HL-60 (cell line): ENCODE measurements at regions not wholly inside any gene's neighbourhood (a gene's known extent, or its start where the extent isn't known, plus 50 kb on each side); places are given as distances from the start of the nearest gene placed in this dataset.

Experiments
- DNase-seq, 2 experiments: peaks; one replicate each; pipeline ENCODE4 v3.0.0-alpha.2; 2010 to 2020; ENCODE audit warnings: low read depth in 1 of 2, low spot score in 1 of 2
- H3K27ac ChIP-seq: fragments of 250-450 bp; sonication (Bioruptor Pico); replicated peaks from 2 replicates; pipeline ENCODE4 v1.5.1; 2020; ENCODE audit warnings: mild to moderate bottlenecking, moderate library complexity
- H3K27me3 ChIP-seq: fragments of 250-450 bp; sonication (Bioruptor Pico); 2 replicates; pipeline ENCODE4 v1.5.1; 2021; ENCODE audit warnings: mild to moderate bottlenecking, moderate library complexity; ENCODE audit not compliant: insufficient read depth, poor library complexity, severe bottlenecking
- H3K4me3 ChIP-seq: replicated peaks from 2 replicates; pipeline ENCODE4 v1.5.1; 2011; ENCODE audit warnings: mild to moderate bottlenecking, control low read depth, low read length; ENCODE audit not compliant: insufficient read depth
- GABPA ChIP-seq: IDR thresholded peaks from 2 replicates; pipeline ENCODE4 v1.6.1; 2012; ENCODE audit warnings: low read depth
- POLR2AphosphoS5 ChIP-seq: IDR thresholded peaks from 2 replicates; pipeline ENCODE4 v1.6.1; 2012; ENCODE audit warnings: low read depth
- SPI1 ChIP-seq: IDR thresholded peaks from 2 replicates; pipeline ENCODE4 v1.6.1; 2012; ENCODE audit warnings: low read depth, mild to moderate bottlenecking, borderline replicate concordance
- TF ChIP-seq, protein P1 (sequence below): IDR thresholded peaks from 2 replicates; pipeline ENCODE4 v1.6.1; 2012; ENCODE audit warnings: low read depth; ENCODE audit not compliant: insufficient replicate concordance
- TF ChIP-seq, protein P2 (sequence below): IDR thresholded peaks from one replicate; pipeline ENCODE4 v1.5.1; 2011; ENCODE audit warnings: low read length, control low read depth, inconsistent platforms; ENCODE audit not compliant: insufficient read depth

DNA sequence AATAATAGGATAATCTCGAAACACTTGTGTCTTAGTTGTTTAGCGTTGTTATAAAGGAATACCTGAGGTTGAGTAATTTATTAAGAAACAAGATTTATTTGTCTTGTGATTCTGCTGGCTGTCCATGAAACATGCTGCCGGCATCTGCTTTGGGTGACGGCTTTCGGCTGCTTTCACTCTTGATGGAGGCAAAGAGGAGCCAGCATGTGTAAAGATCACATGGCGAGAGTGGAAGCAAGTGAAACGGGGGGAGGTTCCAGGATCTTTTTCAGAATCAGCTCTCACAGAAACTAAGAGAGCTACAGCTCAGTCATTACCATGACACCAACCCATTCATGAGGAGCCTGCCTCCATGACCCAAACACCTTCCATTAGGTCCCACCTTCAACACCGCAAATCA, 402.8 kb downstream of the CDC14C start:
- Histone ChIP-seq H3K4me3 (no peak overlapping the region), H3K27me3 (no peaks in the 10 kb centered on the region), H3K27ac (no peak overlapping the region)
- no peak for TF ChIP-seq POLR2AphosphoS5
- DNase-seq: no peak

DNA sequence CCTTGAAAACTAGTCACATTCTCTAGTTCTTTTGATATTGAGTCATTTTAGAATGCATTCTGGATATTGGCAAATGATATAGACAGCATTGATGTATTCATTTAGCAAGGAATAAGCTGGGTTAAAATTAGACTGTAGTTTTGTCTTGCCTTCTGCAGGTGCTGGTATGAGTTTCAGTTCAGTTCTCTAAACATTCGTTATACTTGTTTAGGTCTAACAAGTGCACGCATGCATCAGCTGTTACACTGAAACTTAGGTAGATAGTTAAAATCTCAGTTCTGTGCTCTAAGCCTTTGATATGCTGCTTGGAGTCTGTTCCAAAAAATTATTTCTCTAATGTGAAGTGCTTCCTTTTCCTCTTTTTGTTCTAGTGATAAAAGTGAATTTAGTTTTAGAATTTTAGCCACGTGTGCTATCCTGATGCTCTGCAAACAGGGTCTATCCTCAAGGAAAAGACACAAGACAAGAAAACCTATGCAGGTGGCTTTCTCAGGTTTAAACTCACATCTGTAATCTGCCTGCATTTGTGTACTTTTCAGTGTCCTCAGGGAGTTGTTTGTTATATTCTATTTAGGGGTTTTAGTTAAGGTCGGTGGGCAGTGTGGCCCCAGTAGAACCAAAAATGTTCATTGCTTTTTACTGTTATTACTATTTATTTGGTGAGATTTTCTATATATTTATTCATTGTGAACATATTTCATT, 409.0 kb downstream of the CDC14C start:
- no peak for DNase-seq
- TF ChIP-seq, protein P1, sequence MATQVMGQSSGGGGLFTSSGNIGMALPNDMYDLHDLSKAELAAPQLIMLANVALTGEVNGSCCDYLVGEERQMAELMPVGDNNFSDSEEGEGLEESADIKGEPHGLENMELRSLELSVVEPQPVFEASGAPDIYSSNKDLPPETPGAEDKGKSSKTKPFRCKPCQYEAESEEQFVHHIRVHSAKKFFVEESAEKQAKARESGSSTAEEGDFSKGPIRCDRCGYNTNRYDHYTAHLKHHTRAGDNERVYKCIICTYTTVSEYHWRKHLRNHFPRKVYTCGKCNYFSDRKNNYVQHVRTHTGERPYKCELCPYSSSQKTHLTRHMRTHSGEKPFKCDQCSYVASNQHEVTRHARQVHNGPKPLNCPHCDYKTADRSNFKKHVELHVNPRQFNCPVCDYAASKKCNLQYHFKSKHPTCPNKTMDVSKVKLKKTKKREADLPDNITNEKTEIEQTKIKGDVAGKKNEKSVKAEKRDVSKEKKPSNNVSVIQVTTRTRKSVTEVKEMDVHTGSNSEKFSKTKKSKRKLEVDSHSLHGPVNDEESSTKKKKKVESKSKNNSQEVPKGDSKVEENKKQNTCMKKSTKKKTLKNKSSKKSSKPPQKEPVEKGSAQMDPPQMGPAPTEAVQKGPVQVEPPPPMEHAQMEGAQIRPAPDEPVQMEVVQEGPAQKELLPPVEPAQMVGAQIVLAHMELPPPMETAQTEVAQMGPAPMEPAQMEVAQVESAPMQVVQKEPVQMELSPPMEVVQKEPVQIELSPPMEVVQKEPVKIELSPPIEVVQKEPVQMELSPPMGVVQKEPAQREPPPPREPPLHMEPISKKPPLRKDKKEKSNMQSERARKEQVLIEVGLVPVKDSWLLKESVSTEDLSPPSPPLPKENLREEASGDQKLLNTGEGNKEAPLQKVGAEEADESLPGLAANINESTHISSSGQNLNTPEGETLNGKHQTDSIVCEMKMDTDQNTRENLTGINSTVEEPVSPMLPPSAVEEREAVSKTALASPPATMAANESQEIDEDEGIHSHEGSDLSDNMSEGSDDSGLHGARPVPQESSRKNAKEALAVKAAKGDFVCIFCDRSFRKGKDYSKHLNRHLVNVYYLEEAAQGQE: no peak
- TF ChIP-seq GABPA (no peak), SPI1 (no peak), POLR2AphosphoS5 (no peak)
- TF ChIP-seq, protein P2, sequence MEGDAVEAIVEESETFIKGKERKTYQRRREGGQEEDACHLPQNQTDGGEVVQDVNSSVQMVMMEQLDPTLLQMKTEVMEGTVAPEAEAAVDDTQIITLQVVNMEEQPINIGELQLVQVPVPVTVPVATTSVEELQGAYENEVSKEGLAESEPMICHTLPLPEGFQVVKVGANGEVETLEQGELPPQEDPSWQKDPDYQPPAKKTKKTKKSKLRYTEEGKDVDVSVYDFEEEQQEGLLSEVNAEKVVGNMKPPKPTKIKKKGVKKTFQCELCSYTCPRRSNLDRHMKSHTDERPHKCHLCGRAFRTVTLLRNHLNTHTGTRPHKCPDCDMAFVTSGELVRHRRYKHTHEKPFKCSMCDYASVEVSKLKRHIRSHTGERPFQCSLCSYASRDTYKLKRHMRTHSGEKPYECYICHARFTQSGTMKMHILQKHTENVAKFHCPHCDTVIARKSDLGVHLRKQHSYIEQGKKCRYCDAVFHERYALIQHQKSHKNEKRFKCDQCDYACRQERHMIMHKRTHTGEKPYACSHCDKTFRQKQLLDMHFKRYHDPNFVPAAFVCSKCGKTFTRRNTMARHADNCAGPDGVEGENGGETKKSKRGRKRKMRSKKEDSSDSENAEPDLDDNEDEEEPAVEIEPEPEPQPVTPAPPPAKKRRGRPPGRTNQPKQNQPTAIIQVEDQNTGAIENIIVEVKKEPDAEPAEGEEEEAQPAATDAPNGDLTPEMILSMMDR: no peak
- no peaks in the 10 kb centered on the region for H3K27me3 ChIP-seq
- no peak overlapping the region for H3K4me3 ChIP-seq
- H3K27ac ChIP-seq: no peak overlapping the region

DNA sequence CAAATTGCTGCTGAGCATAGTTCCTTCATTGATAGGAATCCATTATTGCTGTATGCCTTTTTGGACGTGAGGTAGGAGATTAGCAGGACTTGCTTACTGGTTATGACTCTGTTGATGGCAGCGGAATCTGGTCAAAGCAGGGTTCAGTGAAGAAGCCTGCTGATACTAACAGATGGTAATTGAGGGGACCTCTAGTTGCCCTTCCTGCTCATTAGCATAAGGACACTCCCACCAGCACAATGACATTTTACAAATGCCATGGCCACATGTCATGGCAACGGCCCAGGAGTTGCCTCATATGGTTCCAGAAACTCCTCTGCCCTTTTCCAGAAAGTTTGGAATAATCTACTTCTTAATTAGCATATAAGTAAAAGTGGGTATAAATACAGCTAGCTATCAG, 417.5 kb downstream of the CDC14C start:
- TF ChIP-seq POLR2AphosphoS5 (no peak), SPI1 (no peak), GABPA (no peak)
- TF ChIP-seq, protein P2: no peak
- TF ChIP-seq, protein P1: no peak
- Histone ChIP-seq H3K4me3 (no peak overlapping the region), H3K27me3 (no peaks in the 10 kb centered on the region), H3K27ac (no peak overlapping the region)
- DNase-seq: no peak

DNA sequence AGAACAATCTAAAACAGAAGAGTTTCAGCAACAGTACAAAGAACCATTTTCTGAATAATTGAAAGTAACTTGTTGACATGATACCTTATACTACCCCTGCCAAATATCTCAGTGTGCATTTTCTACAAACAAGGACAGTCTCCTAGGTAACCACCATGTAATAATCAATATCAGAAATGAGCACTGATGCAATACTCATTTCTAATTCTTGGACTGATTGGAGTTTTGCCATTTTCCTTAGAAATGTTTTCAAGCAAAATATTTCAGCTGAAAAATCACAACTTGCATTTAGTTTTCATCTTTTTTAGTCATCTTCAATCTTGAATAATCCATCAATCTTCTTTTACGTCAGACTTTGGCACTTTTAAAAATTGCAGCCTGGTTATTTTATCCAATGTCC, 420.2 kb downstream of the CDC14C start:
- TF ChIP-seq POLR2AphosphoS5 (no peak), GABPA (no peak)
- TF ChIP-seq, protein P1: no peak
- no peak overlapping the region for H3K4me3 ChIP-seq
- H3K27me3 ChIP-seq: no peaks in the 10 kb centered on the region
- DNase-seq: no peak
- no peak overlapping the region for H3K27ac ChIP-seq
